ENCODE measurements at regions not wholly inside any gene's neighbourhood (a gene's known extent, or its start where the extent isn't known, plus 50 kb on each side); places are given as distances from the start of the nearest gene placed in this dataset.

- H3K9me2 ChIP-seq (ENCODE audit: insufficient read depth), result 0 out of 2 replicates have a peak, but pooled peaks cover 3% of the 10 kb centered on the region
- H3K9me3 Mint-ChIP-seq, result peaks cover 28% of the 10 kb centered on the region
- TF ChIP-seq EZH2 (IDR thresholded peaks at IDR 0.05; ENCODE audit: low read depth, unreplicated experiment), result no peak
- no peak for TF ChIP-seq NANOG (IDR thresholded peaks at IDR 0.05; ENCODE audit: borderline replicate concordance)
- TF ChIP-seq REST (IDR thresholded peaks at IDR 0.05; ENCODE audit: unreplicated experiment), result no peak
- TF ChIP-seq EZH2phosphoT487 (IDR thresholded peaks at IDR 0.05; ENCODE audit: unreplicated experiment), result no peak
- TF ChIP-seq ZNF462 (CRISPR knock-in tag; IDR thresholded peaks at IDR 0.05), result no peak
- no peak for TF ChIP-seq ZNF331 (CRISPR knock-in tag; IDR thresholded peaks at IDR 0.05; ENCODE audit: low read depth)
- TF ChIP-seq, protein P1, sequence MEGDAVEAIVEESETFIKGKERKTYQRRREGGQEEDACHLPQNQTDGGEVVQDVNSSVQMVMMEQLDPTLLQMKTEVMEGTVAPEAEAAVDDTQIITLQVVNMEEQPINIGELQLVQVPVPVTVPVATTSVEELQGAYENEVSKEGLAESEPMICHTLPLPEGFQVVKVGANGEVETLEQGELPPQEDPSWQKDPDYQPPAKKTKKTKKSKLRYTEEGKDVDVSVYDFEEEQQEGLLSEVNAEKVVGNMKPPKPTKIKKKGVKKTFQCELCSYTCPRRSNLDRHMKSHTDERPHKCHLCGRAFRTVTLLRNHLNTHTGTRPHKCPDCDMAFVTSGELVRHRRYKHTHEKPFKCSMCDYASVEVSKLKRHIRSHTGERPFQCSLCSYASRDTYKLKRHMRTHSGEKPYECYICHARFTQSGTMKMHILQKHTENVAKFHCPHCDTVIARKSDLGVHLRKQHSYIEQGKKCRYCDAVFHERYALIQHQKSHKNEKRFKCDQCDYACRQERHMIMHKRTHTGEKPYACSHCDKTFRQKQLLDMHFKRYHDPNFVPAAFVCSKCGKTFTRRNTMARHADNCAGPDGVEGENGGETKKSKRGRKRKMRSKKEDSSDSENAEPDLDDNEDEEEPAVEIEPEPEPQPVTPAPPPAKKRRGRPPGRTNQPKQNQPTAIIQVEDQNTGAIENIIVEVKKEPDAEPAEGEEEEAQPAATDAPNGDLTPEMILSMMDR (conservative IDR thresholded peaks at IDR 0.05; ENCODE audit: low read depth in 2 of 2), result no peak
- TF ChIP-seq JUNB (IDR thresholded peaks at IDR 0.05; ENCODE audit: unreplicated experiment), result no peak
- TF ChIP-seq ETS1 (IDR thresholded peaks at IDR 0.05), result no peak
- H3F3A ChIP-seq (replicated peaks; ENCODE audit: low read depth), result no peaks in the 10 kb centered on the region; the same call in 1 of the 2 replicates
- H3K27ac Mint-ChIP-seq, result no peak overlapping the region
- peaks cover 45% of the 10 kb centered on the region for H3K36me3 Mint-ChIP-seq (ENCODE audit: low read depth)
- no peaks in the 10 kb centered on the region for H3K27me3 Mint-ChIP-seq (ENCODE audit: insufficient read depth, low read depth, poor library complexity)
- H2AFZ ChIP-seq, result no peak overlapping the region
- H3K4me1 ChIP-seq (ENCODE audit: insufficient read depth), result peaks cover 17% of the 10 kb centered on the region
- H4K20me1 ChIP-seq (replicated peaks; ENCODE audit: insufficient read depth), result no peaks in the 10 kb centered on the region
- DNase-seq (ENCODE audit: low spot score), result no peak
- H3K4me2 ChIP-seq, result no peak overlapping the region
- H3K4me1 Mint-ChIP-seq, result peaks cover 18% of the 10 kb centered on the region
- no peaks in the 10 kb centered on the region for H3K79me2 ChIP-seq (replicated peaks; ENCODE audit: insufficient read depth)
- H3K27ac ChIP-seq (ENCODE audit: low read depth), result no peak overlapping the region
- no peak for ATAC-seq
- H3K4me3 Mint-ChIP-seq, result no peak overlapping the region
- H3K27me3 ChIP-seq (ENCODE audit: insufficient read depth), result no peaks in the 10 kb centered on the region
- no peak overlapping the region for H3K4me3 ChIP-seq
- H3K36me3 ChIP-seq (ENCODE audit: insufficient read depth), result no peaks in the 10 kb centered on the region
Observed at GRCh38 chr14:71642715-71643114, 289.5 kb upstream of the RGS6 start.

Measured in GM23338 (cell line).